ENCODE measurements at regions not wholly inside any gene's neighbourhood (a gene's known extent, or its start where the extent isn't known, plus 50 kb on each side); places are given as distances from the start of the nearest gene placed in this dataset.

DNA sequence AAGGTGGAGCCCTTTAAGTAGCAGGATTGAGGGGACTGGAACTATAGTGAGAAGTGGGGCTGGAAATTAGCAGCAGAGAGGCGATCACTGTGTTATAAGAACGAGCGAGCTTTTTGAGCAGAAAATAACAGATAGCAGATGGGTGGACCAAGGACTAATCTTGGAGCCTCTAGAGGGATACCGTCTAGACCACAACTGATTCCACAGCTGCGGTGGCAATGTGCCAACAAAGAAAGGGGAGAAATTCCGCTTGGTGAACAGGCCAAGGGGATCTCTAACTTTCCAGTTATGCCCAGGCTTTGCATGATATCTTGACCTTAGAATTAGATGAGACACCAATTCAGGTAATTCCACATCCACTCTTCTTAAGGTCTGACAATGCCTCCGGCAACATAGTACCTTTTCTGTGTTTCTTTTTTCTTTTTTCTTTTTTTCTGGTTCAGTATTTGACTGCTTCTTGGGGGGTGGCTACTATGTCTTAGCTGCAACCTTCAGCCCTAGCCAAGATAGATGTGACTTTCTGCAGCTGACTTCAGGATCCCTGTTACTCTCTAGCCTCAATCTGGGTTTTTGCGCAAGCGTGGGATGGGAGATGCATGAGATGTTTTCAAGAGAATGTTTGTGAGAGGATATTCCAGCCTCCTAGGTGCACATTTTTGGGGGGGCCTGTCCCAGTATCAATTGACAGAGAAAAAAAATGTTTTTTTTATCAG, 143.4 kb upstream of the CPSF6 start:
- ChIA-PET CTCF (no interaction called here), POLR2A (no interaction called here)
- TF ChIP-seq, protein P1, sequence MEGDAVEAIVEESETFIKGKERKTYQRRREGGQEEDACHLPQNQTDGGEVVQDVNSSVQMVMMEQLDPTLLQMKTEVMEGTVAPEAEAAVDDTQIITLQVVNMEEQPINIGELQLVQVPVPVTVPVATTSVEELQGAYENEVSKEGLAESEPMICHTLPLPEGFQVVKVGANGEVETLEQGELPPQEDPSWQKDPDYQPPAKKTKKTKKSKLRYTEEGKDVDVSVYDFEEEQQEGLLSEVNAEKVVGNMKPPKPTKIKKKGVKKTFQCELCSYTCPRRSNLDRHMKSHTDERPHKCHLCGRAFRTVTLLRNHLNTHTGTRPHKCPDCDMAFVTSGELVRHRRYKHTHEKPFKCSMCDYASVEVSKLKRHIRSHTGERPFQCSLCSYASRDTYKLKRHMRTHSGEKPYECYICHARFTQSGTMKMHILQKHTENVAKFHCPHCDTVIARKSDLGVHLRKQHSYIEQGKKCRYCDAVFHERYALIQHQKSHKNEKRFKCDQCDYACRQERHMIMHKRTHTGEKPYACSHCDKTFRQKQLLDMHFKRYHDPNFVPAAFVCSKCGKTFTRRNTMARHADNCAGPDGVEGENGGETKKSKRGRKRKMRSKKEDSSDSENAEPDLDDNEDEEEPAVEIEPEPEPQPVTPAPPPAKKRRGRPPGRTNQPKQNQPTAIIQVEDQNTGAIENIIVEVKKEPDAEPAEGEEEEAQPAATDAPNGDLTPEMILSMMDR (IDR thresholded peaks at IDR 0.05; ENCODE audit: low read depth, low read length), result no peak
- Histone ChIP-seq H3K27me3 (ENCODE audit: control insufficient read depth, insufficient read depth, low read length) (no peaks in the 10 kb centered on the region), H3K27ac (ENCODE audit: low read depth, low read length) (no peak overlapping the region), H3K4me3 (ENCODE audit: low read depth, low read length) (no peak overlapping the region), H3K9me3 (ENCODE audit: control insufficient read depth, insufficient read depth, low read length) (no peaks in the 10 kb centered on the region)
- DNase-seq (ENCODE audit: low read depth, low spot score), result no peak

DNA sequence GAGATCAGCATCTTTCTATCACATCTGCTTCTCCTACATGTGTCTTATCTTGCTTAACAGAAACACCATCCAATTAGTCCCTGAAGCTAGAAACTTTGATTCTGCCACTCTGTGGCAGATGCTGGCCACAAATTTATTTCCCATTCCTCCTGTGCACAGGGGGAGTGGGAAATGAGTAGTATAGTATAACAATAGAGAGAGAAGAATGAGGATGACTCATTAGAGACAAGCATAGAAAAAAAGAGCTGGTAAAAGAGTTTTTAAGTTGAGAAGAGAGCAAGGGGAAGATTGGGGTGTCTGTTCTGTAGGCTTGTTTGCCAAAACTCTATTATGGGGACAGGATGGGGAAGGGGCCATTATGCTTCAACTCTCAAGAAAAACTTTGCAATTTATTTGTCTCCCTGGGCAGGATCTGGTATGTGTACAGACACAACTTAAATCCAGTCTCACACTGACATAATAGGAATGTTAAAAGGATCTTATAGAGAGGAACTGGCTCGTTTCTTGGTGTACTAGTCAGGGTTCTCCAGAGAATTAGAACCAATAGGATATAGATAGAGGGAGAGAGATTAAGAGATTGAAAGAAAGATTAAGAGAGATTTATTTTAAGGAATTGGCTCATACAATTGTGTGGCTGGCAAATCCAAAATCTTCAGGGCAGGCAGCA, 142.6 kb upstream of the CPSF6 start:
- no peaks in the 10 kb centered on the region for H3K27me3 ChIP-seq (ENCODE audit: control insufficient read depth, insufficient read depth, low read length)
- no peaks in the 10 kb centered on the region for H3K9me3 ChIP-seq (ENCODE audit: control insufficient read depth, insufficient read depth, low read length)
- no peak for DNase-seq (ENCODE audit: low read depth, low spot score)
- CTCF ChIA-PET, result no interaction called here
- no peak overlapping the region for H3K27ac ChIP-seq (ENCODE audit: low read depth, low read length)
- POLR2A ChIA-PET, result interaction anchor here (0.6 kb wide), 1 partner anchor 97 kb away, joined by 5 read pairs; no protein-coding TSS in a partner anchor
- TF ChIP-seq, protein P1 (IDR thresholded peaks at IDR 0.05; ENCODE audit: low read depth, low read length), result no peak
- no peak overlapping the region for H3K4me3 ChIP-seq (ENCODE audit: low read depth, low read length)

DNA sequence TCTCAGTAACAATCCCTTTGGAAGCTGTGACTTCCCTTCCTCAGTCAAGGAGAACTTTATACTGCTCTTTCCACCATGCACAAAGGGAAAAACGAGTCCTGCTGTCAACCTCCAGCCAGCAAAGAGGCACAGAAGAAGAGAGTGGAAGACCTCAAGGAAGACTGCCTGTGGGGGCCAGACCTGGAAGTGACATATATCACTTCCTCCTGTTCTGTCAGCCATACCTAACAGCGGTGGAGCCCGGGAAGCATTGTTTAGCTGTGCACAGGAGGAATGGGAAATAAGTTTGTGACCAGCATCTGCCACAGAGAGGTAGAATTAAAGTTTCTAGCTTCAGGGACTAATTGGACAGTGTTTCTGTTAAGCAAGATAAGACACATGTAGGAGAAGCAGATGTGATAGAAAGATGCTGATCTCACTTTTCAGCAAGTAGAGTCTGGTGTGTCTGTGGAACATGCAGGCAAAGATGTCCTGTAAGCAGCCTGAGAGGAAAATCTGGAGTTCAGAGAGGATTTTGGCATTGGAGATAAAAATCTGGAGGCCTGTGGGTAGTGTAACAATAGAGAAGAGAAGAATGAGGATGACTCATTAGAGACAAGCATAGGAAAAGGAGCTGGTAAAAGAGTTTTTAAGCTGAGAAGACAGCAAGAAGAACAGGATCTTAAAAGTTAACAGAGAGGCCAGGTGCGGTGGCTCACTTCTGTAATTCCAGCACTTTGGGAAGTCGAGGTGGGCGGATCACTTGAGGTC, 141.6 kb upstream of the CPSF6 start:
- TF ChIP-seq, protein P1 (IDR thresholded peaks at IDR 0.05; ENCODE audit: low read depth, low read length), result no peak
- H3K27me3 ChIP-seq (ENCODE audit: control insufficient read depth, insufficient read depth, low read length), result no peaks in the 10 kb centered on the region
- DNase-seq (ENCODE audit: low read depth, low spot score), result no peak
- POLR2A ChIA-PET, result no interaction called here
- H3K4me3 ChIP-seq (ENCODE audit: low read depth, low read length), result no peak overlapping the region
- CTCF ChIA-PET, result no interaction called here
- H3K27ac ChIP-seq (ENCODE audit: low read depth, low read length), result no peak overlapping the region
- no peaks in the 10 kb centered on the region for H3K9me3 ChIP-seq (ENCODE audit: control insufficient read depth, insufficient read depth, low read length)

DNA sequence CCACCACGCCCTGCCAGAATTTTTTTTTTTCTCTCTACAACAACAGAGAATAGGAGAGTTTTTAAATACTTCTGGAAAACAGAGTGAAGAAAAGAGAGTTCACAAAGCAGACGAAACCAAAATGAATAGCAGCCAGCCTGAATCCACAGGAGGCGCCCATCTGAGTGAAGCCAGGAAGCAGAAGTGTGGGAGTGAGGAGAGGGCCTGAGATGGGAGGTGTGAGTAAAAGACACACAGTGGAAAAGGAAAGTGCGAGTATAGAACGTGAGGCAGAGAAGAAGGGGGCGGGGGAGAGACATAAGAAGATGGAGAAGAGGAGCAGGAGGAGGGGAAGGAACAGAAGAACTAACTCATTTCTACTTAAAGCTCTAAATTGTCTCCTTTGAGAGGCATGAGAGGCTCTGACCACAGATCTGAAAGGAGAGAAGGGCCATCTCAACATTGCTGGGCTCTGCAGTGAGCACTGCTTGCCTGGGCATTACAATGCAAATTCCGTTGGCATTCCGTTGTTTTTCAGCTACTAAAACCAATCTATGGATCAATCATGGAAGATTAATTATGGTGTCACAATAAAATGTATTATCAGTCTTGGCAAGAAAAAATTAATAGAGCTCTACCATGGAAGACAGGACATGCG, 140.1 kb upstream of the CPSF6 start:
- H3K4me3 ChIP-seq (ENCODE audit: low read depth, low read length), result no peak overlapping the region
- no peak overlapping the region for H3K27ac ChIP-seq (ENCODE audit: low read depth, low read length)
- no peaks in the 10 kb centered on the region for H3K9me3 ChIP-seq (ENCODE audit: control insufficient read depth, insufficient read depth, low read length)
- DNase-seq (ENCODE audit: low read depth, low spot score), result no peak
- TF ChIP-seq, protein P1 (IDR thresholded peaks at IDR 0.05; ENCODE audit: low read depth, low read length), result no peak
- ChIA-PET CTCF (no interaction called here), POLR2A (no interaction called here)
- H3K27me3 ChIP-seq (ENCODE audit: control insufficient read depth, insufficient read depth, low read length), result no peaks in the 10 kb centered on the region

Data from AG04450 (cell line).